Non-pigmented ciliary epithelial cell (primary cell): ENCODE measurements at regions not wholly inside any gene's neighbourhood (a gene's known extent, or its start where the extent isn't known, plus 50 kb on each side); places are given as distances from the start of the nearest gene placed in this dataset.

Experiments
- DNase-seq: peaks from one replicate; pipeline ENCODE4 v3.0.0-alpha.2; 2010; ENCODE audit warnings: low read depth

DNA sequence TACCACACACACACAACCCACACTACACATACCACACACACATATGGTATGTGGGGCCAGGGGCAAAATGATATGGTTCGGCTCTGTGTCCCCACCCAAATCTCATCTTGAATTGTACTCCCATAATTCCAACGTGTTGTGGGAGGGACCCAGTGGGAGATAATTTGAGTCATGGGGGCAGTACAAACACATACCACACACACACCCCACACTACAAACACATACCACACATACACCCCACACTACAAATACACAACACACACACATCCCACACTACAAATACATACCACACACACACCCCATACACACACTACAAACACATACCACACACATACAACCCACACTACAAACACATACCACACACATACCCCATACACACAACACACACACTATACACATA, 117.8 kb downstream of the TTC32 start:
- DNase-seq: no peak

DNA sequence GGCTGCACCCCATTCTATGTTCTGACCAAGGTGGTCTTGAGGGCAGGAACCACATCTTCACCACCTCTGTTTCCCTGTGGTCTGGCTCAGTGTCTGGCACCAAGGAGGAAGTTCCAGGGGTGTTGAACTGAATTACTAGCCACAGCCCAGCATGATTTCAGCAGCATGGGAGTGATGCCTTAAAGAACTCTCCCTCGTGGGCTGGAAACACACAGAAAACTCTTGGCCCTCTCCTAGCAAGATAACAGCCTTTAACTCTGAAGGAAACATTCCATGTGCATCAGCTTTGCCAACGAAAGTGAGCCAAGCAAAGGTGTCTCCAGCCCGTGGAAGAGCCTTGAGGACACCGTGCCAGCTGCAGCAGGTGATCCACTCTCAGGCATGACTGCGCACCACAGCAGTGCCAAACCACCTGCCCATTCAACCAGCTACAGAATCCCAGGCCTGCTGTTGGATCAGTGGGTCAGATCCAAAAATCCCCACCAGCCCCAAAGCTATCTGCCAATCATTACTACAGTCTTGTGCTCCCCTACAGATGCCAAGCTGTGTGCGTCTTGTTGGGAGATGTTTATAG, 124.8 kb downstream of the TTC32 start:
- no peak for DNase-seq

DNA sequence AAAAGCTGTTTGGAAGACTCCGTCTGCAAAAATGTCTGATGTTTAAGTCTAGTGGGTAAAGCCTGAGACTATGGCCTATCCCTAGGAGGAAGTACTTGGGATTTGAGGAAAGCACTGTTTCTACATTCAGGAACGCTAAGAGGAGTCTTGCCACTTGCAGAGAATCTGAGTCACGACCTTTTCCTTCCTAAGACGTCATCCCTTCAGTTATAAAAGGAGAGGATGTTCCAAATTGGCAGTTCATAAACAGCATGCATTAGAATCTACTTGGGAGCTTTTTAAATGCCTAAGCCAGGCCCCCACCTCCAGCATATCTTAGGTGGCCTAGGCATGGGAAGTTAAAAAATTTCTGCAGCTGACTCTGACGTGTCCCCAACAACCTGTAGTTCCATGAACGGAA, 125.9 kb downstream of the TTC32 start:
- no peak for DNase-seq

DNA sequence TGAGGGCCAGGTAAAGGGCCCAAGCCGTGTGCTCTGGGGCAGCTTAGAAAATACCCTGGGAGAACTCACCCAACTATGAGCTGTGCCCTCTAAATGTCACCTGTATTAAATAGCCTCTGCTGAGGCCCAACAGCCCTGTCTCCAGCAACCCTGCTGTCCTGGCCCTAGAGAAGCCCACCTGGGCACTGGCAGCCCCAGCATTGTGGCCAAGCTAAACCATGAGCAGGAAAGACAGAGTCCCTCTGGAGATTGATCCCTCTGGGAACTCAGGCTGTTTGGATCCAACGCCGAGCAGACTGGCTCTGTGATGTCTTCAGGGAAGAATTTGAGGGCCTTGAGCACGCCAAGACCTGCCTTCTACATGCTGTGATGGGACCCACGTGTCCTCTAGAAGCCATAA, 126.5 kb downstream of the TTC32 start:
- no peak for DNase-seq

DNA sequence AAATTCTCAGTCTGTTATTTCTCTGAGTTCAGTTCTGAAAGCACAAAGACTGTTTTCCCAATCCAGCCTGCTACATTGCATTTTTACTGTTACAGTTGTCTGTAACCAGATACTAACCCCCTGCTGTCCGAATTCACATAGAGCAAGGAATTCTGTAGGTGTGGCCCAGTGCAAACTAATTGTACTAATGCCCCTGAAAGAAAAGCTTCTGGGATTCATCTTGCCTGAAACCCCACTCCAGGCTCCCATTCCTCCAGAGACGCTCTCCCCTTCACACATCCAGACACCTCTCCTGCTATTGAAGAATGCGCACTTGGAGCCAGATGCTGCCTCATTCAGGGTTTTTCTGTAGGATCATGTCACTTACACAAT, 127.0 kb downstream of the TTC32 start:
- DNase-seq: no peak

DNA sequence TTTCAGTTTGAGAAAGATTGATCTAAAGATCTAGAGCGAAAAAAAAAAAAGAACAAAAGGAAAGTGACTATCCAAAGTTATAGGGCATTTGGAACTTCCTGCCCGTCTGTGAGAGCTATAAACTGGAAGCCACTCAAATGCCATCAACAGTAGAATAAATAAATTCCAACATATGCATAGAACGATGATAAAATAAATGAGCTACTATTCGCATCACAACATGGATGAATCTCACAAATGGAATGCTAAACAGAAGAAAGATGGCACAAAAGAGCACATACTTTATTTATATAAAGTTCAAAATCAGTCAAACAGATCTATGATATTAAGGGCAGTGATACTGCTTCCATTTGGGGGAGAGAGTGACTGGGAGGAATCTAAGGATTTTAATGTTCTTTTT, 128.8 kb downstream of the TTC32 start:
- DNase-seq: no peak

DNA sequence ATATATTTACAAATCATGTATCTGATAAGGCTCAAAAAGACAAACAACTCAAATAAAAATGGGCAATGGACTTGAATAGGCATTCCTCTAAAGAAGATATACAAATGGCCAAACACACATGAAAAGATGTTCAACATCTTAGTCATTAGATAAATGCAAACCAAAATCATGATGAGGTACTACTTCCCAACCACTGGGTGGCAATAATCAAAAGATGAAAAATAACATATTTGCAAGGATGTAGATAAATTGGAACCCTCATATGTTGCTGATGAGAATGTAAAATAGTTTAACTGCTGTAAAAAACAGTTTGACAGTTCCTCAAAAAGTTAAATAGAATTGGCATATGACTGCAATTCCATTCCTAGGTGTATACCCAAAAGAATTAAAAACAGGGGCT, 132.3 kb downstream of the TTC32 start:
- no peak for DNase-seq

DNA sequence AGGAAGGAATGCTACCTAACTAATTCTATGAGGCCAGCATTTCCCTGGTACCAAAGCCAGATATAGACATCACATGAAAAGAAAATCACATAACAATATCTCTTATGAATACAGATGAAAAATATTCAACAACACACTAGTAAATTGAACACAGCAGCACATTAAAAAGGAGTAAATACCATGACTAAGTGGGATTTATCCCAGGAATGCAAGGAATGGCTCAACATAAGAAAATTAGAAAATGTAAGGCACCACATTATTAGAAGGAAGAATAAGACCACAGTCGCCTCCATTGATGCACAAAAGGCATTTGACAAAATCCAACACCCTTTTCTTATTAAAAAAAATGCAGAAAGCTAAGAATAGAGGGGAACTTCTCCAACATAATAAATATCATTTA, 133.9 kb downstream of the TTC32 start:
- no peak for DNase-seq

DNA sequence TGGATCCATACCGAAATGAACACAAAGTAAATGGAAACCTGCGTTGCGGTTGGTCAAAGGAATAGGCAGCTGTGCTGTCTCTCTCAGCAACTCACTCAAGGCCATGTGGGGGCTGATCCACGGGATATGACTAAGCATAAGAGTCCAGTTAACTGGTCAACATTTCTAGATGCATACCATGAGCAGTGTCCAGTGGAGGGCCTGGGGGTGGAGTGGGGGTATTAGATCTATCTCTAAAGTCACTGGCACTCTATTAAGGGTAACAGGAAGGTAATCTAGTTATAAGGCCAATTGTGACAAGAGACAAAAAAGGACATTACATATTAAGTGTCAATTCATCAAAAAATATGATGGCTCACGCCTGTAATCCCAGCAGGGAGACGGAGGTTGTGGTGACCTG, 136.8 kb downstream of the TTC32 start:
- no peak for DNase-seq

DNA sequence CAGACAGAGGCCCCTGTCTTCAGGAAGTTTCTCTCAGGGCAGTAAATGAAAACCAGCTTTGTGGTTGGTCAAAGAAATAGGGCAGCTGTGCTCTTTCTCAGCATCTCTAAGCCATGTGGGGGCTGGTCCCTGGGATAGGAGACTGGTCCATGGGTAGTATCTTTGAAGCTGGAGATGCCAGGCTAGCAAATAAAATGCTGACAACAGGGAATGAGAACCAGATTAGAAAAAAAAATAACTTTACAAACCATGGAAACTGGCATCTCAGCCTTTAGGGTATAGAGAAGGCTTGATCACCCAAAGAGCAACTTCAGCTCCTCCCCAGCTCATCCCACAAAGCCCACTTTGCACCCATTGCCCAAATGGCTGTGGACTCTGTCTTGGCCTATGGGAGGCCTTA, 138.1 kb downstream of the TTC32 start:
- no peak for DNase-seq

DNA sequence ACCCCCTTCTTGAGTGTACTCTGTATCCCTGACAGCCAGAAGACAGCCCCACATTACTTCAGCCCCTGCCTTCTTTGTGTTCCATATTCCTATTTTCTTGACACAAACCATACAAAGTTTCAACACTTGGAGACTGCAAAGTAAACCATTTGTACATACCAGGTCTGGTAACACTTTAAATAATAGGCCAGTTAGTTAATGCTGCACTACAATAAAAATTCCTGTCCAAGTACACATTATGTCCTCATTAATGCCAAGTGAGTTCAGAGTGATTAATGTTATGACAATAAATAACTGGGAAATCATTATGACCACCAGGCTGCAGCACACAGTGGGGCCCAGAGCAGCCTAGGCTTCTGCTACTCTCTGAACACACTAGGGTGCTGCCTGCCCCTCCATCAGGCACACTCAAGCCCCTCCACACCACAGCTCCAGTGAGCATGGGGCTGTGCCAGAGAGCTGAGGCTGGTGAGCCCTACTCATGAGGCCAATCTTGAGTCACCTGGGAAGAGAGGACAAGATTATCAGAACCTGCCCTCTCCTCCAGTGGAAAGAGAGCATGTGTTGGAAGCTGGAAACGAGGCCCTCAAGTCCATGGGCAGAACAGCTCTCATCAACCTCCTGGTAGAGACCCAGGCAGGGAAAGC, 138.7 kb downstream of the TTC32 start:
- DNase-seq: no peak

DNA sequence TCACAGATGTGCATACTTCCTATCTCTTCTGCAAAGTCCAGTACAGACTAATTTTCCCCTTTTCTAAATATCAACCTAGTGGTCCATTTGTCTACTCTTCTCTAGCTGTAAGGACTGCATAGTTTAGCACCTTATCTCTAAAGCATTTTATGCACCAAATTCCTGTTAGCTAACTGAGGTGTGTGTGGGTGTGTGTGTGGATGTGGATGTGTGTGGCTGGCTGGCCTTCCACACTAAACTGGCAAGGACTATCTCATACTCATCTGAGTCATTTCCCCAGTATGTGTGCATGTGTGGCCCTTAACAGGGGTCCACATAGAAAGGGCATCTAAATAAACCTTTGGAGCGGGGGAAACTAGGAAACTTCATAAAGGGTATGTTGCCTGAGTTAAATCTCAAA, 139.6 kb downstream of the TTC32 start:
- no peak for DNase-seq

DNA sequence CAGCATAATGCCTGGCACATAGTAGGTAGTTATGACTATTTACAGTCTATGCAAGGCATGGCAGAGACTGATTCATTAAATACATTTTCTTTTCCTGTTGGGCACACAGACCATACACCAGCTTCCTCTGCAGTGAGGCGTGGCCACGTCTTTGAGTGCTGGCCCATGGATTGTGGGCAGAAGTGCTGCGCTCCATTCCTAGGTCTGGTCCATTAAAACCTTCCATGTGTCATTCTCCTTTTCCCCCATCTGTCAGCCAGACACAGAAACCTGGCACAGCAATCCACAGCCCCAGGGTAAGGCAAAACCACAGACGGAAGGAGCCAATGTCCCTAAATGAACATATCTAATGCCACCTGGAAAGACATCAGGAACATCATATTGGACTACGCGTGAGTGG, 141.9 kb downstream of the TTC32 start:
- DNase-seq: no peak

DNA sequence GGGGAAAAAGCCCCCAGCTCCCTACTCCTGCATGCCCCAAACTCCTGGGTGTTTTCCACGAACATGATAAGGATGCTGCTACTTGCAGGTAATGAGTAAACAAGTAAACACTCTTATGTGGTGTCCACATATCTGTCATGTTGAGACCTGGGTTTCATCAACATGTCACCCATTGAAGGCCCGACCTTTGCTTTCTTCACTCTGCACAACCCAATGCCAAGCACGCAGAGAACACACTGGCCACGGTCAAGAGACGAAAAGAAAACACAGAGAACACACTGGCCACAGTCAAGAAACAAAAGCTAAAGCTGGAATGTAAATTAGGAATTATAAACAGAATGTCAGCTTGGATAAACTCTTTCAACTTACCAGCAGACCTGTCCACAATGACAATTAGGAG, 143.1 kb downstream of the TTC32 start:
- DNase-seq: no peak

DNA sequence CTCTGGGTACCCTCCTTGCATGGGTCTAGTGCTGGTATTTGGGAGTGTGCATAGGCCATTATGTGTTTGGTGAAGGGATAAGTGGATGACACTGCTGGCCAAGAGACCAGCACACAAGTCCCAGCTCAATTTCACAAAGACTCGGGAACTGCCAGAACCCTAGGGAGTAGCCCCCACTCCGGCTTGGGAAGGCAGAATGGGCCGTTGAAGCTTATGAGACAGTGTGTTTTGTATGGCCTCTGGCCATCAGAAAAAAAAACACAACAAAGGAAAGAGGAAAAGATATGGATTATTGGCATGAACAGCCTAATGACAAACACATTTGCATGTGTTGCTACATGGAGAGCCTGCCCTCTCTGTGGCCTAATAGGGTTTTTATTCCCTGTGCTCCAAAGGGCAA, 144.2 kb downstream of the TTC32 start:
- DNase-seq: no peak

DNA sequence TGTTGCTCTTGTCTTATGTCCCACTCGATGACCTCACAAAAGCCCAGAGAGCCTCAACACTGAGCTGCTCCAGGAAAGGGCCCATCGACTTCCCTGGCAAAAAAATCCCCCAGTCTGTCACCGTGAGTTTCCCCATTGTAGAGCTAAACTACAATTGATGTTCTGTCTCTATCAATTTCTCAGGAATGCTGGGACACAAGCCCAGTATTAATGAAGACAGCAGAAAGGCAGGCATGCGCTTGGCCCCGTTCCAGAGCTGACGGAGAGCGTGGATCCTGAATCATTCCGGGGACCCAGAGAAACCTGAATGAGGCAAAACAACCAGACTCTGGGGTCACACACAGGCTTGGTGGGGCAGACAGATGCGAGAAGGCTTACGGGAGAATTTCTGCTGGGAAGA, 146.9 kb downstream of the TTC32 start:
- no peak for DNase-seq

DNA sequence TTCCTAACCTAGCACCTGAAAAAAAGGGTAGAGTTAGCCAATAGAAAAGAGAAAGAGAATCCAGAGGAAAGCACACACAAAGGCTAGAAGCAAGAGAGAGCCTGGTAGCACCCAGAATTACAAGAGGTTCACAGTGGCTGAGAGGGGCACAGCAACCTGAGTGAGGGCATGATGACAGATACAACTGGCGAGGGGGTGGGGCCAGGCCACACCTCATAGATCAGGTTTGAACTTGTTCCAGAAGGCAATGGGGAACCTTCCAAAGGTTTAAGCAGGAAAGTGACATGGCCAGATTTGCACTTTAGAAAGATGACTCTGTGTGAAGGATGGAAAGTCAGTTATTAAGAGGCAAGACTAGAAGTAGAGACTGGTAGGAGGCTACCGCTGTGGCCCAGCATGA, 148.0 kb downstream of the TTC32 start:
- no peak for DNase-seq

DNA sequence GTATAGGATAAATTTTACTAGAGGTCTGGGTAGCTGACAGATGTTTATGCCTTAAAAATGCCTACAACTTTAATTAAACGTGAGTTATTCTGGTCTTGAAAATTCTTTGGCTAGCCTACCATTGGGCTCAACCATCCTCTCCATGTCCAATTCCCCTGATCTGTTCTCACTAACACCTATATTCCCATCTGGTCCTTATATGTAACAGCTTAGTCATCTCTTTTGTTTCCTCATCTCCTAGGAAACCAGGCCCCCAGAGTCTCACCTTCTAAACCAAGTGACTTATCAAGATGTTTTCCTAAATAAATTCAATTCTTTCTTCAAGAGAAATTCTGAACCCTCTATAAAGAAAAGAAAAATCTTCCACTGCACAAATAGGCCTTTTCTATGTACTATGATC, 148.5 kb downstream of the TTC32 start:
- no peak for DNase-seq

DNA sequence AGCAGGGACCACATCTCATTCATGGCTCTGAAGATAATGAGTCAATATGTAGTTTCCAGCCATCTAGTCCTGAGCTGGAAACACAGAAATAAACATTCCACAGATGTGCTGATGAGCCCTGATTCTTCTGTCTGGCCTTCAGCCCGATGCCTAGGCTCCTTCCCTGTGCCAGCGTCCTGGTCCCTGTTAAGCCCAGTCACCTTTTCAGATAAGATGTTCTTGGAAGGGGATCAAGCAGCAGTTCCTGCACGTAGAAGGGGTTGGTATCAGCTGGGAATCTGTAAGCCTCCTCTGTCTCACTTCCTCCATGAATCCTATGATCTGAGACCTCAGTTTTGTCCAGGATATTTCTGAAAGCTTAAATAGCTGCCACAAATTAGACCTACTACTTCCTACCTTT, 149.3 kb downstream of the TTC32 start:
- no peak for DNase-seq

DNA sequence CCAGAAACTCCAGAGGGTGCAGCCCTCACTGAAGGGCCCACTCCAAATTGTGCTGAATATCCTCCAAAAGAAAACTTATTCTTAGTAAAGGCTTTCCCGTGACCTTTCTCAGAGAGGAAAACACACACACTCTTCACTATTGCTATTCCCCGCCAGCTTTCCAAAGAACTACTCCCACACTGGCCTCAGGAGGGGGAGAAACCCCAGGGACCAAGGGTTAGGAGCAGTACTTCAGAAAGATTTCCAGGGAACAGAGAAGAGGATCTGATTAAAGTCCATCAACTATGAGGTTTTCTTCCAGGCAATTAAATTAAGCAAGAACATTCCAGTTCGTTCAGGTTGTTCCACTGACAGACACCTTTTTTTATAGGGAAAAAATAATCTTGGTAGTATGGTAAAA, 150.2 kb downstream of the TTC32 start:
- DNase-seq: no peak

DNA sequence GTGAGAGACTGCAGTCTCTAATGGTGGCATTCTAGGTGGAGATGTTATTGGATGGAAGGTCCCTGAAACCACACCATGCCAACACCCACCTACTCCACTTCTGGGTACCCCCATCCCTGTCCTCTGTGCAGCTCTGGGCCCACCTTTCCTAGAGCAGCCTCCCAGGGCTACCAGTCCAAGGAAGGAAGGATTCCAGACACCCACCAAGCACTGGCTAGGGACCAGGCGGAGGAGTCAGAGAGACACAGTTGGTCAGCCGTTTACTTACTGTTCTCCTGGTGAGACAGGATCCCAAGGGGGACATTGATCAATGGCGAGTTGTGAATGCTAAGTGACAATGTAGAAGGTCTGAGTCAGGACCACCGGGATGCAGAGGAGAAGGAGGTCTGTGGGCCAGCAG, 151.6 kb downstream of the TTC32 start:
- DNase-seq: no peak

DNA sequence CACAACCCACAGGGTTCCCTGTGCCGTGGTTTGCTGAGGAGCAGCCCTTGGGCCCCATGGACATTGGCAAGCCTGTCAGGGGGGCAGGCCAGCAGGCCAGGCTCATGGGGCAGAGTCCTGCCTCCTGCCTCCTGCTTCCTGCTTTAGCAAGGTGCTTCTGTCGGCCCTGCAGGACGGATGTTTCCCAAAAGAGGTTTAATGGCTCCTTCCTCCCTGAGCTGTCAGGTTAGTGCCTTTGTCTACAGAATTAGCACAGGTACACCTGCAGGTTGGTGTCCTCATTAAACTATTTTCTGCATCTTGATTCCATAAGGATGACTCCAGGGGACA, 152.3 kb downstream of the TTC32 start:
- no peak for DNase-seq

DNA sequence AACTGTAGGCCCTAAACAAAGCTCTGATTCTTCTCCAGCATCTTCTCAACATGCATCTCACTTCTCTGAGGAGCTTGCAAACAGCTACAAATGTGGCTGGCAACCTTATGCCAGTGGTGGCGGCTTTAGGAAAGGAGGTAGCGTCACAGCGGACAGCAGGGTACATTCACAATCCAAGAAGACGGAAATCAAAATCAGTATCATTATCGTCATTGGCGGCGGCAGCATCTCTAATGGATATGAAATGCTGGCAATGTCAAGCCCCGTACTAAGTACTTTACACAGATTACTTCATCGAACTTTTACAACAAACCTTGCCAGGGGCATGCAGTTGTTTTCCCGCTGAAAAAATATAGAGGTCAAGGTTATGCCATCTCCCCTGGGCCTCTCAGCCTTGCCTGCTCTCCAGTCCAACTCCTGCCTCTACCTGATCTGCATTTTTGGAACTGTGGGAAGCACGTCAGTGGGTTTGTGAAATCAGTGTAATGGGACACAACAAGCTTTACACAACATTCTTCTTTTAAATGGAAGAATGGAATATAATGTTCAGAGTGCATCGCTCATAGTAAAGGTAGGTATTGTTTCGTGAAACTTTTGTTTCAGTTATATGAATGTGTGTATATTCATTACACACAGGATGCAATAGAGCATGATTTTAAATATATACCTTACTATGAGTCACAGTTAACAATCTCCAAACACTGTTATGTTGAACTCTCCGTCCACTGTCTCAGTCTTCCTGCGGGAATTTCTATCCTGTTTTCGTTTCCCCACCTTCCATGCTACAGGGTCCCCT, 152.9 kb downstream of the TTC32 start:
- no peak for DNase-seq

DNA sequence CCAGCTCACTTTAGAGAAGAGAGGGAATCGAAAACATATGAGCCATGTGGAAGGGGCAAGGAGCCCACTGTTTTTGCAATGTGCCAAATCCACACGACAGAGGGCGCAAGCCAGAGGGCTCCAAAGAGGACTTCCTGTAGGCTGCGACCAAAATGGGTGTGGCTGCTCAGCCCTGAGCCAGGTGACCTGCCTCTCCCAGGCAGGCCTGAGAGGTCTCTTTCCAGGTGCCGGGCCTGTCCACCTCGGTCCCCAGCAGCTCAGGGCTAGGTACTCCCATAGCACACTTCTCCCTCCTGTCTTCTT, 153.8 kb downstream of the TTC32 start:
- no peak for DNase-seq
